H1 (cell line): ENCODE measurements at regions not wholly inside any gene's neighbourhood (a gene's known extent, or its start where the extent isn't known, plus 50 kb on each side); places are given as distances from the start of the nearest gene placed in this dataset.

Source experiments
- TAF1 ChIP-seq: IDR thresholded peaks from 2 replicates; pipeline ENCODE4 v1.6.1; 2011; ENCODE audit warnings: mild to moderate bottlenecking, low read depth, low read length
- TF ChIP-seq, protein P1 (sequence below): fragments of 300-600 bp; sonication (generic); IDR thresholded peaks from 2 replicates; pipeline ENCODE4 v1.7.1; 2012; ENCODE audit warnings: low read length, moderate library complexity, mild to moderate bottlenecking, inconsistent platforms; ENCODE audit not compliant: insufficient replicate concordance
- TF ChIP-seq, protein P2 (sequence below): IDR thresholded peaks from 2 replicates; pipeline ENCODE4 v1.6.1; 2011; ENCODE audit warnings: low read depth, mild to moderate bottlenecking, low read length; ENCODE audit not compliant: insufficient read depth

DNA sequence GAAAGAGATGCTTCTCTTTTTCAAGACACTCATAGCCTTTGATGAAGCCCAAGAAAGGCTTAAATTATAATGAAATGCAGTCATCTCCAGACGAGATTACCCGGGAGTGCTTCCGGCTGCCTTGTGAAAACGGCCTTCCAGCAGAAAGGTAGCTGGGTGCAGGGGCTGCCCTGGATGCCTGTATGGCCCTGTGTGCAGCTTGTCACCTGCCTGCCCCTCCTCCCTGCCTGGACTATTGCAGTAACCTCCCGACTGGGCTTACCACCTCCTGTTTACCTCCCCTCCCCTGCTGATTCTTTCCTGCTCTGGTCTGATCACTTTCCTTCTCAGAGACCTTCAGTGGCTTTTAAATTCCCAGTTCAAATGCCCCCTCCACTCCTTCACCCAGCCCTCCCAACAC is 126.4 kb upstream of the SYT13 start (continued):
- TF ChIP-seq, protein P1, sequence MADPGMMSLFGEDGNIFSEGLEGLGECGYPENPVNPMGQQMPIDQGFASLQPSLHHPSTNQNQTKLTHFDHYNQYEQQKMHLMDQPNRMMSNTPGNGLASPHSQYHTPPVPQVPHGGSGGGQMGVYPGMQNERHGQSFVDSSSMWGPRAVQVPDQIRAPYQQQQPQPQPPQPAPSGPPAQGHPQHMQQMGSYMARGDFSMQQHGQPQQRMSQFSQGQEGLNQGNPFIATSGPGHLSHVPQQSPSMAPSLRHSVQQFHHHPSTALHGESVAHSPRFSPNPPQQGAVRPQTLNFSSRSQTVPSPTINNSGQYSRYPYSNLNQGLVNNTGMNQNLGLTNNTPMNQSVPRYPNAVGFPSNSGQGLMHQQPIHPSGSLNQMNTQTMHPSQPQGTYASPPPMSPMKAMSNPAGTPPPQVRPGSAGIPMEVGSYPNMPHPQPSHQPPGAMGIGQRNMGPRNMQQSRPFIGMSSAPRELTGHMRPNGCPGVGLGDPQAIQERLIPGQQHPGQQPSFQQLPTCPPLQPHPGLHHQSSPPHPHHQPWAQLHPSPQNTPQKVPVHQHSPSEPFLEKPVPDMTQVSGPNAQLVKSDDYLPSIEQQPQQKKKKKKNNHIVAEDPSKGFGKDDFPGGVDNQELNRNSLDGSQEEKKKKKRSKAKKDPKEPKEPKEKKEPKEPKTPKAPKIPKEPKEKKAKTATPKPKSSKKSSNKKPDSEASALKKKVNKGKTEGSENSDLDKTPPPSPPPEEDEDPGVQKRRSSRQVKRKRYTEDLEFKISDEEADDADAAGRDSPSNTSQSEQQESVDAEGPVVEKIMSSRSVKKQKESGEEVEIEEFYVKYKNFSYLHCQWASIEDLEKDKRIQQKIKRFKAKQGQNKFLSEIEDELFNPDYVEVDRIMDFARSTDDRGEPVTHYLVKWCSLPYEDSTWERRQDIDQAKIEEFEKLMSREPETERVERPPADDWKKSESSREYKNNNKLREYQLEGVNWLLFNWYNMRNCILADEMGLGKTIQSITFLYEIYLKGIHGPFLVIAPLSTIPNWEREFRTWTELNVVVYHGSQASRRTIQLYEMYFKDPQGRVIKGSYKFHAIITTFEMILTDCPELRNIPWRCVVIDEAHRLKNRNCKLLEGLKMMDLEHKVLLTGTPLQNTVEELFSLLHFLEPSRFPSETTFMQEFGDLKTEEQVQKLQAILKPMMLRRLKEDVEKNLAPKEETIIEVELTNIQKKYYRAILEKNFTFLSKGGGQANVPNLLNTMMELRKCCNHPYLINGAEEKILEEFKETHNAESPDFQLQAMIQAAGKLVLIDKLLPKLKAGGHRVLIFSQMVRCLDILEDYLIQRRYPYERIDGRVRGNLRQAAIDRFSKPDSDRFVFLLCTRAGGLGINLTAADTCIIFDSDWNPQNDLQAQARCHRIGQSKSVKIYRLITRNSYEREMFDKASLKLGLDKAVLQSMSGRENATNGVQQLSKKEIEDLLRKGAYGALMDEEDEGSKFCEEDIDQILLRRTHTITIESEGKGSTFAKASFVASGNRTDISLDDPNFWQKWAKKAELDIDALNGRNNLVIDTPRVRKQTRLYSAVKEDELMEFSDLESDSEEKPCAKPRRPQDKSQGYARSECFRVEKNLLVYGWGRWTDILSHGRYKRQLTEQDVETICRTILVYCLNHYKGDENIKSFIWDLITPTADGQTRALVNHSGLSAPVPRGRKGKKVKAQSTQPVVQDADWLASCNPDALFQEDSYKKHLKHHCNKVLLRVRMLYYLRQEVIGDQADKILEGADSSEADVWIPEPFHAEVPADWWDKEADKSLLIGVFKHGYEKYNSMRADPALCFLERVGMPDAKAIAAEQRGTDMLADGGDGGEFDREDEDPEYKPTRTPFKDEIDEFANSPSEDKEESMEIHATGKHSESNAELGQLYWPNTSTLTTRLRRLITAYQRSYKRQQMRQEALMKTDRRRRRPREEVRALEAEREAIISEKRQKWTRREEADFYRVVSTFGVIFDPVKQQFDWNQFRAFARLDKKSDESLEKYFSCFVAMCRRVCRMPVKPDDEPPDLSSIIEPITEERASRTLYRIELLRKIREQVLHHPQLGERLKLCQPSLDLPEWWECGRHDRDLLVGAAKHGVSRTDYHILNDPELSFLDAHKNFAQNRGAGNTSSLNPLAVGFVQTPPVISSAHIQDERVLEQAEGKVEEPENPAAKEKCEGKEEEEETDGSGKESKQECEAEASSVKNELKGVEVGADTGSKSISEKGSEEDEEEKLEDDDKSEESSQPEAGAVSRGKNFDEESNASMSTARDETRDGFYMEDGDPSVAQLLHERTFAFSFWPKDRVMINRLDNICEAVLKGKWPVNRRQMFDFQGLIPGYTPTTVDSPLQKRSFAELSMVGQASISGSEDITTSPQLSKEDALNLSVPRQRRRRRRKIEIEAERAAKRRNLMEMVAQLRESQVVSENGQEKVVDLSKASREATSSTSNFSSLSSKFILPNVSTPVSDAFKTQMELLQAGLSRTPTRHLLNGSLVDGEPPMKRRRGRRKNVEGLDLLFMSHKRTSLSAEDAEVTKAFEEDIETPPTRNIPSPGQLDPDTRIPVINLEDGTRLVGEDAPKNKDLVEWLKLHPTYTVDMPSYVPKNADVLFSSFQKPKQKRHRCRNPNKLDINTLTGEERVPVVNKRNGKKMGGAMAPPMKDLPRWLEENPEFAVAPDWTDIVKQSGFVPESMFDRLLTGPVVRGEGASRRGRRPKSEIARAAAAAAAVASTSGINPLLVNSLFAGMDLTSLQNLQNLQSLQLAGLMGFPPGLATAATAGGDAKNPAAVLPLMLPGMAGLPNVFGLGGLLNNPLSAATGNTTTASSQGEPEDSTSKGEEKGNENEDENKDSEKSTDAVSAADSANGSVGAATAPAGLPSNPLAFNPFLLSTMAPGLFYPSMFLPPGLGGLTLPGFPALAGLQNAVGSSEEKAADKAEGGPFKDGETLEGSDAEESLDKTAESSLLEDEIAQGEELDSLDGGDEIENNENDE = no peak
- TF ChIP-seq, protein P2, sequence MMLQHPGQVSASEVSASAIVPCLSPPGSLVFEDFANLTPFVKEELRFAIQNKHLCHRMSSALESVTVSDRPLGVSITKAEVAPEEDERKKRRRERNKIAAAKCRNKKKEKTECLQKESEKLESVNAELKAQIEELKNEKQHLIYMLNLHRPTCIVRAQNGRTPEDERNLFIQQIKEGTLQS = no peak
- TF ChIP-seq TAF1 = no peak
